Stimulated activated CD4-positive, alpha-beta T cell treated with anti-CD3 and anti-CD28 coated beads, Interleukin-2, amount 100 ng/mL, for 48 hours (primary cell): ENCODE measurements at regions not wholly inside any gene's neighbourhood (a gene's known extent, or its start where the extent isn't known, plus 50 kb on each side); places are given as distances from the start of the nearest gene placed in this dataset.
"Not testable (repeated sequence)": the region's sequence is repeated elsewhere in the genome, so short reads cannot be mapped to it uniquely, and the experiment has no call there.

ENCODE experiments used
- DNase-seq, 2 donors: peaks; one replicate each; pipeline ENCODE4 v3.0.0-alpha.2; 2020

DNA sequence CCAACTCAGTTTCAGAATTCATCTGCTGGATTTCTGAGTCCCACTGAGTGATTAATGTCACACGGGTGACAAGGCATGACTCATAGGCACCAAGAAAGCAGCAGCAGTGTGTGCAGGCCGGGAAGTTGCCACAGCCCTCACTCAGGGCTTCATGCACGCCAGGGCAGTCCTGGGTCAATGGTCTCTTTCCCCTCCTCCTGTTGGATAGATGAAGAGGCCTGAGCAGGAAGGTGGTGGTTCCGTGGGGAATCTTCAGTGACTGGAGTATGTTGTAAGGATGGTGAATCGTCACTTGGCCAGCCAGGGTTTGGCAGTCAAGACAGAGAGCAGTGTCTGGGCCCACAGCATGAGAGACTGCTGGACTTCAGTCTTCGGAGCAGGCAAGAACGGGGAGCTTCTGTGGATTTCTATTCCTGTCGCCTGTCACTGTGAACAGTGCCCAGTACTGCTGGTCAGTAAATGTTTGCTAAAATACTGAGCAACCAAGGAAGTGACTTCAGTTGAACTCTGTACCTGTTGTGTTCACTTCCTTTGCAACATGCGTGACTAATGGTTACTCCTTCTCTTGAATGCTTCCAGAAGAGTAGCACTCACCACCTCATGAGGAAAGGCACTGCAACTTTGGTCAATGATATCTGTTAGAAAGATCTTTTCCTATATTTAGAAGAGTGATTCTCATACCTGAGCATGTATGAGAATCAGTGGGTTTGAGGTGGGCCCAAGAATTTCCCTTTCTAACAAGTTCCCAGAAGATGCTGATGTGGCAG is 62.0 kb upstream of the CD93 start:
- DNase-seq: peak; percentile 19 to 23

DNA sequence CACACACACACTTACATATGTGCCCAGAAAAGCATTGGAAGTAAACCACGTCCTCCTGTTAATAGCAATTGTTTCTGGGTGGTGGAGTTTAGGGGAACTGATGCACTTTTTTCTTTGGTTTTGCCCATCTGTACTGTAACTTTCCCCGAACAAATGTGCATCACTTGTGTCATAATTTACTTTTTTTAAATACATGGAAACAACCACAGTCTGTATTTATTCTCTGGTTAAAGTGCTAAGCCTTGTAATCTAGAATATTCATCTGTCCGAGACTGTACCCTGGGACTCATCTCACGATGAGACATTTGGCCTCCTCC is 61.5 kb upstream of the CD93 start:
- DNase-seq: no peak

DNA sequence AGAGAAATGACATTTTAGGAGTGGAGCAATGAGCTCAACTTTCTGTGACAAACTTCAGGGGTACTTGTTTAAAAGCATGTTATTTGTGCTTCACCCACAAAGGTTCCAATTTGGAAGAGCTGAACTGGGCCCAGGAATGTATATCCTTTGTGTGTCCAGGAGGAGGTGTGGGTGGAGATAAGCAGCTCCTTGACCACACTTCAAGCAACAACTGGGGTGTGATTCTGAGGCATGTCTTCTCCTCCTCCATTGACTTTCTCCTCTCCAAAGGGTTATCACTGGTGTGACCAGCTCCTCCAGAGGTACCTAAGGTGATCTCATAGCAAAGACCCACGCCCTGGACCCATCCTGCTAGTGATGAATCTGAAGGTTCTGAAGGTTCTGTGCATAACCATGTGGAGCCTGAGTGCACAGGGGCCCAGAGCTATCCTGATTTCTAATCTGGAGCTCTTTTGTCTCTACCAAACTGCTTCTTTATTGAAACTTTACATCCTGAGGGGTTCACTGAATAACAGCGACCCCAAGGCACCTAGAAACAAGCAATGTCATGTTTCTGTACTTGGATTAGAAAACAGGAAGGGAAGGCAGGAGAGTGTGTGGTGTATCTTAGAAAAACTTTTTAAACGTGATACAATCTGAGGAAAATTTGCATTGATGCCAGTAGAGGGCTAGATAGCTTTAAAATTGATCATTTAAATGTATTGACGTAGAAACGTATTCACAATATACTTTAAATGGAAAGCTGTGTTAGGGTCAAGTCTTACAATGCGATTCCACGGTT is 60.9 kb upstream of the CD93 start:
- DNase-seq: no peak

- no peak for DNase-seq
Observed at GRCh38 chr20:23146181-23146580, 60.1 kb upstream of the CD93 start.

GRCh38 chr20:23145281-23145700 is 59.2 kb upstream of the CD93 start:
- no peak for DNase-seq

- no peak for DNase-seq
Observed at GRCh38 chr20:23144856-23145255, 58.7 kb upstream of the CD93 start.

- no peak for DNase-seq
Observed at GRCh38 chr20:23143986-23144690, 58.0 kb upstream of the CD93 start.

- no peak for DNase-seq
Observed at GRCh38 chr20:23143098-23143497, 57.0 kb upstream of the CD93 start.

DNA sequence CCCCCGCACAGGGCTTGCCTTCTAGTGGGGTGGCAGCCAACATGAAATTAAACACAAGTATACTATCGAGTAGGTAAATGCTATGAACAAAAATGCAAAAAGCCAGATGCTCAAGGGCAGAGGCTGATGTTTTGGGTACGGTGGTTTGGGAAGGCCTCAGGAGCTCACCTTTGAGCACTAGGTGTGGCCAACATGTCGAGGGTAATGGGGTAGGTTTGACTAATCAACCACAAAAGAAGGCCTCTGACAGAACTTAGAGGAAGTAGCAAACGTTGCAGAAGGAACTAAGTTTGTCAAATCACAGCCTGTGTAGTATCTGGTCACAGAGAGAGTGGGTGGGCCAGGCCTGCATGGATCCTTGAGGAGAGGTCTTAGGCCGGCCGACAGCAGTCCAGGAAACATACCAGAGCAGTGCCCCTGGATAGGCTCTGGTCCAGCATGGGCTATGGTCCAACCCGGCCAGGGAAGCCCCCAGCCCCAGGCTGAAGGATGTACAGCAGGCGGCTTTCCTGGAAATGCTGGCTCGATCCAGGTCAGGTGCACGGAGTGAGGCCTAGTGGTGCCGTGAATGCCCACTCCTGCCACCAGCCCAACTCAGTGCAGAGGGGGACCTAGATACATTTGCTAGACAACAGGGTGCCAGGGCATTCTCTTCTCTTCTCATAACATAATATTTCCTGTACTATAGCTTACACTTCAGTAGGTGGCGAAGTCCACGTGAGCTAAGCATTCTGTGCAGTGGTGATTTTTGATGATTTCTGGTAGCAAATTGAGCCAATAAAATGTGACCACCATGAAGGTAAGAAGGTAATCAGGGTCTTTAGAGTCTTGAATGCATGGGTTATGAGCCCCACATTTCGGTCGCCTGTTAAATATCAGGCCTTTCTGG is 56.3 kb upstream of the CD93 start:
- DNase-seq: no peak

GRCh38 chr20:23141450-23142161 is 55.5 kb upstream of the CD93 start:
- no peak for DNase-seq

- no peak for DNase-seq
Observed at GRCh38 chr20:23140991-23141390, 54.9 kb upstream of the CD93 start.

DNA sequence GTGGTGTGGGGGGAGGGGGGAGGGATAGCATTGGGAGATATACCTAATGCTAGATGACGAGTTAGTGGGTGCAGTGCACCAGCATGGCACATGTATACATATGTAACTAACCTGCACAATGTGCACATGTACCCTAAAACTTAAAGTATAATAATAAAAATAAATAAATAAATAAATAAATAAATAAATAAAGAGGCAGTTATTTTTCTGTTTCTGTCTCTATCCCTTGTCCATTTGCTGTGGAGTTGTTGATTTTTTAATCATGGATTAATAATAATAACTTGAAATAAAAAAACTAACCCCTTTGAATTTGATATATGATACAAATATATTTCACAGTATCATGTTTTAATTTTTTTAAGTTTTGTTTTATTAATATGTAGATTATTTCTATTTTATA is 53.9 kb upstream of the CD93 start:
- not testable (repeated sequence) for DNase-seq

DNA sequence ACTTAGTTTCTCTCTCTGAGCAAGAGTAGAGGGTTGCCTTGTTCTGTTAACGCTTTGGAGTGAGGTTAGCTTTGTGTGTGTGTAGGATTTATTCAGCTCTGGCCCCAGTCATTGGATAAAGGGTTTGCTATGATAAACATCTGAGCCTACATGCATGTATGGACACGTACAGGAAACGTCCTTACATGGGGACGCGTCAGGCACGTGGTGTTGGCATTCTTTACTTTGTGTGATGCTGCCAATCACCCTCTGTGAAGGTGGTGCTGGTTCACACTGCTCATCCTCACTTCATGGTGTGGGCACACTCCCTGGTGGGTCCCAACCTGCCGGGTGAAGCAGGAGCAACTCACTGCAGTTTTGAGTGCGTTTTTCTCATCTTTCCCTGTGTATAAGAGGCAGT is 53.4 kb upstream of the CD93 start:
- no peak for DNase-seq

- no peak for DNase-seq
Observed at GRCh38 chr20:23138682-23139081, 52.6 kb upstream of the CD93 start.

- no peak for DNase-seq
Observed at GRCh38 chr20:23138226-23138625, 52.1 kb upstream of the CD93 start.

DNA sequence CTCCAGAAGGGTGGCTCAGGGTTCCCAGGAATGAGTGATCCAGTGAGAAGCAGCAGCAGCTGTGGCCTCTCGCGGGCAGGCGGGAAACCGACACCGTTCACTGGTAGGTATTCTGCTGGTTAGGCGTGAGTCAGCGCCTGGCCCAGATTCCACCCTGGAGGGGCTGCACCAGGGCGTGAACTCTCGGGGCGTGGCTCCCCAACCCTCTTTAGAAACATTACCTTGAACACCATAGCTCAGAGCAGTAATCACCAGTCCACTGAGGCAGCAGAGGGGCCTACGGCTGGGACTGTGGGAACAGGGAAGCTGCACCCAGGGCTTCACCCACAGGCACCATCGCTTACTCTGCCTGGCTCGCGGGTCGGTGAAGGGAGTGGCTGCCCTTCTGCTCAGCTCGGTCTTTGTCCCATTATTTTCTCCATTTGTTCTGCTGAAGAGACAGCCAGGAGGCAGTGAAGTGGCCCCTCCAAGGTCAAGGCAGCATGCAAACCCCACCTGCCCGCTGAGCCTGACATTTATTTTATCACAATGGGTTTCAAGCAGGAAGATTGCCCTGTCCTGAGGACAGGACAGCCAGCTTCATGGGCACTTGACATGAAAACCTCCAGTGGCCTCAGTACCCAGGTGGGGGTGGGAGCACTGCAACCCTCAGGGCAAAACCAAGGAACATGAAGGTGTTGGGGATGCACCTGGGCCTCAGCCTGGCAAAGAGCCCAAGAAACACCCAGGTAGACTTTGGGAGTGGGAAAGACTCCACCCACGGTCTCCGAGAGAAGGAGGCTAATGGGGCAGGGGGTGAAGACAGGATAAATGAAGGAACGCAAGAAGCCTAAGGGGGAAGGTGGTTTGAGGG is 51.0 kb upstream of the CD93 start:
- no peak for DNase-seq

GRCh38 chr20:23135449-23136420 is 49.6 kb upstream of the CD93 start:
- no peak for DNase-seq
